ENCODE measurements at regions not wholly inside any gene's neighbourhood (a gene's known extent, or its start where the extent isn't known, plus 50 kb on each side); places are given as distances from the start of the nearest gene placed in this dataset.

DNA sequence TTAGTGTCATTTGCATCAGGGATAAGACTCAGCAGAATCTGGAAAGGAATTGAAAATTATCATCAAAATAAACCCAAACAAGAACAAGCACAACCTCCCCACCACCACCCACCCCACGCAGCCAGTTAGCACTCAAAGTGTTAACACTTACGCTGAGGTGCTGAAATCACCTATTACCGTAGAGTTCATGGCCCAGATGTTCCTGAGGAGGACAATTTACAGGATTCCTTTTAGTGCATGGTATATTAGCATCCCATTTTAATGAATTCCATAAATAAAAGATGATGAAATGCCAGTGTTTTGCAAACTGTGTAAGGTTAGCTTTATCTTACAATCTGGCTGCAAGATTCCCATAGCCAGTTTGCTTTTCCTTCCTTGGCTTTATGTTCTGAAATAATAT is 359.3 kb upstream of the SOX11 start:
- TF ChIP-seq, protein P1, sequence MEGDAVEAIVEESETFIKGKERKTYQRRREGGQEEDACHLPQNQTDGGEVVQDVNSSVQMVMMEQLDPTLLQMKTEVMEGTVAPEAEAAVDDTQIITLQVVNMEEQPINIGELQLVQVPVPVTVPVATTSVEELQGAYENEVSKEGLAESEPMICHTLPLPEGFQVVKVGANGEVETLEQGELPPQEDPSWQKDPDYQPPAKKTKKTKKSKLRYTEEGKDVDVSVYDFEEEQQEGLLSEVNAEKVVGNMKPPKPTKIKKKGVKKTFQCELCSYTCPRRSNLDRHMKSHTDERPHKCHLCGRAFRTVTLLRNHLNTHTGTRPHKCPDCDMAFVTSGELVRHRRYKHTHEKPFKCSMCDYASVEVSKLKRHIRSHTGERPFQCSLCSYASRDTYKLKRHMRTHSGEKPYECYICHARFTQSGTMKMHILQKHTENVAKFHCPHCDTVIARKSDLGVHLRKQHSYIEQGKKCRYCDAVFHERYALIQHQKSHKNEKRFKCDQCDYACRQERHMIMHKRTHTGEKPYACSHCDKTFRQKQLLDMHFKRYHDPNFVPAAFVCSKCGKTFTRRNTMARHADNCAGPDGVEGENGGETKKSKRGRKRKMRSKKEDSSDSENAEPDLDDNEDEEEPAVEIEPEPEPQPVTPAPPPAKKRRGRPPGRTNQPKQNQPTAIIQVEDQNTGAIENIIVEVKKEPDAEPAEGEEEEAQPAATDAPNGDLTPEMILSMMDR (conservative IDR thresholded peaks at IDR 0.05; ENCODE audit: low read depth, low read length) = no peak
- no peak for DNase-seq (ENCODE audit: low read depth)
- H3K4me3 ChIP-seq (ENCODE audit: low read depth, low read length) = no peak overlapping the region

DNA sequence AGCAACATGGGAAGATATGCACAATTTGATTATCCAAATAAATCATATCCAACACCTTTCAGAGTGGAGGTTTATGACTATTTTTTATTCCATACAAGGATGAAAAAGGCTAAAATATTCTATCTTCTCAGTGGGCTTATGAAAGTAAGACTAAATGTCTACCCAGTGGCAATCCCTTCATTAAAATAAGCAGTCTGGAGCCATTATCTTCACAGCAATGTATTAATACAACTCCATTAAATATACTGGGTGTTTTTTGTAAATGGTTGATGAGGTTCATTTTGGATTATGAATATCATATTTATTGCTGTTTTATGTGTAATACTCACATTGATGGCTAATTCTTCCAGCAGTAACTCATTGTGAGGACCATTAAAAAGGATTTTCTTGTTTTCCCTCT is 352.7 kb upstream of the SOX11 start:
- H3K4me3 ChIP-seq (ENCODE audit: low read depth, low read length) = no peak overlapping the region
- no peak for DNase-seq (ENCODE audit: low read depth)
- TF ChIP-seq, protein P1 (conservative IDR thresholded peaks at IDR 0.05; ENCODE audit: low read depth, low read length) = no peak

DNA sequence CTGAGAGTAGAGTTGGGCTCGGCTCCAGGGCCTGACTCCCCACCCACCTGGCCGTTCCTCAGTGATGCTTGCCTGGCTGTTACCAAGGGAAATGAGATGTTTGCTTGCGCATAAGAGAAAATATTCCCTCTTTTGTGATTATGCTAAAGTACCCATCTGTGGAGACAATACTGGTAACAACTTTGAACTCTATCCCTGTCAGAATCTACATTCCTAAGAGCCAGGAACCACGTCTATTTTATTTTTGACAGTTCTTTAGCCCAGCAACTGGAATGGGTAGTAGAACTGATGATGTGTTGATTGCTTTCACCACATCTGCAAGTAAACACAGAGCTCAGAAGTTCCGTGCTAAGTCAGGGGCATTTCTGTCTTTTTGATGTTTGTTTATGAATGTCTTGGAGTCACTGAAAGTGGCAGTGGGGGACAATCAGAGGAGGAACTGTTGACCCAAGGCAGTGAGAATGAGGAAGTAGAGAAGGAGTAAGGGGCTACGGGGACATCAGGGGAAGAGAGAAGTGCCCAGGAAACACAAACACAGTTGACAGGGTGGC is 348.3 kb upstream of the SOX11 start:
- no peak overlapping the region for H3K4me3 ChIP-seq (ENCODE audit: low read depth, low read length)
- no peak for DNase-seq (ENCODE audit: low read depth)
- TF ChIP-seq, protein P1 (conservative IDR thresholded peaks at IDR 0.05; ENCODE audit: low read depth, low read length) = no peak

DNA sequence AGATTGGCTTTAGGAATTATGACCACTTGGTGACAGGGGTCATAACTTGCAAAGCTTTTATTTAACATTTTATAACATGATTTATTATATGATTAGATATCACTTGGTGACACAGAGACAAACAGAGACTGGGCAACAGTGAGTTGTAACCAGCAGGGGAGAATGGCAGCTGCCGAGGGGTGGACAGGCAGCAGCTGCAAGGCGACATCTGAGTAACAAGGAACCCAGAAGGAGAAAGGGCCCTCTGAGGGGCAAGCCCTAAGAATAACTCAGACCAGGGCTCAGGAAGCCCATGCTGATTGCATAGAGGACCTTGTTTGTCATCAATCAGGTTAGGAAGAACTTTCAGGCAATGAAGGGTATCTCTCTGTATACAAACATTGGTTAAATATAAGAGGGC is 339.9 kb upstream of the SOX11 start:
- TF ChIP-seq, protein P1 (conservative IDR thresholded peaks at IDR 0.05; ENCODE audit: low read depth, low read length) = no peak
- DNase-seq (ENCODE audit: low read depth) = no peak
- no peak overlapping the region for H3K4me3 ChIP-seq (ENCODE audit: low read depth, low read length)

DNA sequence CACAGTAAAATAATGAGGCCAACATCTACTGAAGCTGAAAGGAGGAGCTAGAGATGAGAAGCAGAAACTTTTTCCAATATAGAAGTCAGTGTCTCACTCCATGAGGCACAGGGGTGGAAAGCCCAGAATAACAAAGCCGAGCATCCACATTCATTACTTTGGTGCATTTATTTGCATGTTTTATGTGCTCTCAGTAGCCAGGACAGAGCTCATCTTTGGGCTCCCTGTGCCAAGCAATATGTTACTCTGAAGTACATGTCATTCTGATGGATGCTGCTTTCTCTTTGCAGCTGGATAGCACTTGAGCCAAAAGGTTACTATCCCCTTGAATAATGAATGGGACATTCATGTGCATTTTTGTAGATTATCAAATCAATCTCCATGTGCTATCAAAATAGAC is 338.6 kb upstream of the SOX11 start:
- TF ChIP-seq, protein P1 (conservative IDR thresholded peaks at IDR 0.05; ENCODE audit: low read depth, low read length) = no peak

DNA sequence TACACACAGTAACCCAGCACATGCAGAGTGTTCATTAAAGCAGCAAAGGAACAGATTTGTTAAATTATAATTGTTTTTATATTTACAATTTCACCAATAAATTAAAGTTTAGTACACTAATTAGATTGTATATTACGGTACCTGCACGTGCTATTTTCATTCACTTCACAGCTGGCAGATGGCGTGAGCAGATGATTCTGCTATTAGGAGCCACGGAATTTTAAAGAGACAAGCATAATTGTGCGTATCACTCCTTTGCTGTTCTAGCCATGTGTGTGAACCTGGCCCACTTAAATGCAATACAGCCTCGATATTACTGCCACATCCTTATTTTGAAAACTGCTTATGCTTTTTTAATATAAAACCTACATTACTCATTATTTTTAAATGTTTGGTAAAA is 332.8 kb upstream of the SOX11 start:
- H3K4me3 ChIP-seq (ENCODE audit: low read depth, low read length) = no peak overlapping the region
- TF ChIP-seq, protein P1 (conservative IDR thresholded peaks at IDR 0.05; ENCODE audit: low read depth, low read length) = no peak
- no peak for DNase-seq (ENCODE audit: low read depth)

More for the DNA sequence above, 338.6 kb upstream of the SOX11 start:
- no peak for DNase-seq (ENCODE audit: low read depth)
- no peak overlapping the region for H3K4me3 ChIP-seq (ENCODE audit: low read depth, low read length)

DNA sequence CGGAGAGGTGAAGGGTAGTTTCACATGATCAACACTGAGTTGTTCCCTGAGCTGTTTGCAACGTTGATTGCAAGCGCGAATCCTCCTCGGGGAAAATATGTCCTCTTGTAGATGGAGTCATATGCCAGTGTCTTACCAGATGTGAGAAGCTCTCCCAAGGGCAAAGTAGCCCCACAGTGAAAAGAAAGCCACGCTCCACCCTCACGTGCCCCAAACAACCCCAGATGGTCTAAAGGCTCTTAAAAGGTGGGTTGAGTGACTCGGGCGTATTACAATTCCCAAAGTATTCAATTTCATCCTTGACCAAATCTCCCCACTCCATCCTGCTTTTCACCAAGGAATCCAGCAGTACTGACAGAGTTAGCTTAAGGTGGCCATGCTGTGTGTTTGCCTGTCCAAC is 332.1 kb upstream of the SOX11 start:
- TF ChIP-seq, protein P1 (conservative IDR thresholded peaks at IDR 0.05; ENCODE audit: low read depth, low read length) = no peak
- no peak overlapping the region for H3K4me3 ChIP-seq (ENCODE audit: low read depth, low read length)
- no peak for DNase-seq (ENCODE audit: low read depth)
